SK-N-SH (cell line): ENCODE measurements at regions not wholly inside any gene's neighbourhood (a gene's known extent, or its start where the extent isn't known, plus 50 kb on each side); places are given as distances from the start of the nearest gene placed in this dataset.

ENCODE experiments used
- CTCF ChIP-seq: fragments of 200-600 bp; sonication (generic); IDR thresholded peaks from 2 replicates; pipeline ENCODE4 v1.6.1; 2017; ENCODE audit warnings: antibody characterized with exemption, mild to moderate bottlenecking, moderate library complexity
- EP300 ChIP-seq, 2 experiments: IDR thresholded peaks; 2 replicates each; pipeline versions ENCODE4 v1.4.0 to v1.6.1; 2012; ENCODE audit warnings: borderline replicate concordance in 1 of 2, low read depth in 1 of 2, low read length in 1 of 2
- JUND ChIP-seq: IDR thresholded peaks from 2 replicates; pipeline ENCODE4 v1.4.0; 2012
- MAX ChIP-seq: IDR thresholded peaks from 2 replicates; pipeline ENCODE4 v1.4.0; 2012; ENCODE audit warnings: low read depth
- REST ChIP-seq: IDR thresholded peaks from 2 replicates; pipeline ENCODE4 v1.6.1; 2012; ENCODE audit warnings: mild to moderate bottlenecking, low read depth, low read length, moderate library complexity
- RFX5 ChIP-seq: IDR thresholded peaks from 2 replicates; pipeline ENCODE4 v1.6.1; 2012; ENCODE audit warnings: mild to moderate bottlenecking, improper control_type of control experiment, low read length
- TAF1 ChIP-seq: IDR thresholded peaks from 2 replicates; pipeline ENCODE4 v1.6.1; 2012; ENCODE audit warnings: low read depth, mild to moderate bottlenecking, low read length, moderate library complexity, borderline replicate concordance
- TCF12 ChIP-seq: IDR thresholded peaks from 2 replicates; pipeline ENCODE4 v1.4.0; 2012
- TEAD4 ChIP-seq: IDR thresholded peaks from 2 replicates; pipeline ENCODE4 v1.4.0; 2012; ENCODE audit warnings: mild to moderate bottlenecking, borderline replicate concordance; ENCODE audit not compliant: insufficient read depth

GRCh38 chr6:141349710-141350109, 783.0 kb upstream of the GJE1 start:
- TF ChIP-seq MAX (no peak), REST (no peak), CTCF (no peak), JUND (no peak), TEAD4 (no peak), TCF12 (no peak), EP300 (IDR thresholded peaks at IDR 0.05; ENCODE audit: borderline replicate concordance in 1 of 2, low read depth in 1 of 2, low read length in 1 of 2) (no peak), RFX5 (no peak), TAF1 (no peak)
